SK-MEL-5 (cell line): ENCODE measurements at regions not wholly inside any gene's neighbourhood (a gene's known extent, or its start where the extent isn't known, plus 50 kb on each side); places are given as distances from the start of the nearest gene placed in this dataset.
"Not testable (repeated sequence)": the region's sequence is repeated elsewhere in the genome, so short reads cannot be mapped to it uniquely, and the experiment has no call there.

Source experiments
- DNase-seq: peaks from one replicate; pipeline ENCODE4 v3.0.0-alpha.2; 2016; ENCODE audit warnings: low read depth, low spot score
- in situ Hi-C: cut with HindIII; loops from 2 replicates; pipeline ENCODE4 v1.10.0; 2016; ENCODE audit warnings: low sequenced_read_pairs, high pct_unique_total_duplicates, low pct_unique_long_range_greater_than_20kb

GRCh38 chr4:175033162-175033561 is 115.0 kb downstream of the ADAM29 start:
- no peak for DNase-seq
- in situ Hi-C loops: no loop called here

GRCh38 chr4:175034007-175034406 is 115.8 kb downstream of the ADAM29 start:
- in situ Hi-C loops: no loop called here
- no peak for DNase-seq

- in situ Hi-C loops: no loop called here
- no peak for DNase-seq
Observed at GRCh38 chr4:175034986-175035705, 117.0 kb downstream of the ADAM29 start.

GRCh38 chr4:175035905-175036304 is 117.7 kb downstream of the ADAM29 start:
- in situ Hi-C loops: no loop called here
- no peak for DNase-seq

GRCh38 chr4:175048111-175048784 is 130.1 kb downstream of the ADAM29 start:
- in situ Hi-C loops: no loop called here
- DNase-seq: no peak

GRCh38 chr4:175048906-175049305 is 130.7 kb downstream of the ADAM29 start:
- in situ Hi-C loops: no loop called here
- no peak for DNase-seq

- in situ Hi-C loops: no loop called here
Observed at GRCh38 chr4:175051974-175052373, 133.8 kb downstream of the ADAM29 start.

GRCh38 chr4:175054980-175055379 is 136.8 kb downstream of the ADAM29 start:
- in situ Hi-C loops: no loop called here
- peak; percentile 45 for DNase-seq

More at GRCh38 chr4:175051974-175052373, 133.8 kb downstream of the ADAM29 start:
- no peak for DNase-seq

GRCh38 chr4:175062183-175062592 is 144.0 kb downstream of the ADAM29 start:
- DNase-seq: no peak
- in situ Hi-C loops: no loop called here

GRCh38 chr4:175065228-175065627 is 147.1 kb downstream of the ADAM29 start:
- DNase-seq: no peak
- in situ Hi-C loops: no loop called here

GRCh38 chr4:175066923-175067627 is 148.9 kb downstream of the ADAM29 start:
- no peak for DNase-seq
- in situ Hi-C loops: no loop called here

GRCh38 chr4:175068266-175068665 is 150.1 kb downstream of the ADAM29 start:
- in situ Hi-C loops: no loop called here
- DNase-seq: no peak

GRCh38 chr4:175070444-175070843 is 152.3 kb downstream of the ADAM29 start:
- in situ Hi-C loops: no loop called here
- no peak for DNase-seq

GRCh38 chr4:175071123-175071522 is 153.0 kb downstream of the ADAM29 start:
- no peak for DNase-seq
- in situ Hi-C loops: no loop called here

GRCh38 chr4:175087145-175087544 is 169.0 kb downstream of the ADAM29 start:
- in situ Hi-C loops: no loop called here
- DNase-seq: no peak

GRCh38 chr4:175090116-175090515 is 172.0 kb downstream of the ADAM29 start:
- DNase-seq: no peak
- in situ Hi-C loops: no loop called here

- in situ Hi-C loops: no loop called here
- no peak for DNase-seq
Observed at GRCh38 chr4:175091649-175092048, 173.5 kb downstream of the ADAM29 start.

- in situ Hi-C loops: no loop called here
- no peak for DNase-seq
Observed at GRCh38 chr4:175092114-175092513, 174.0 kb downstream of the ADAM29 start.

GRCh38 chr4:175093055-175093454 is 174.9 kb downstream of the ADAM29 start:
- DNase-seq, in situ Hi-C loops: not testable (repeated sequence)
